GM12878 (cell line): ENCODE measurements at regions not wholly inside any gene's neighbourhood (a gene's known extent, or its start where the extent isn't known, plus 50 kb on each side); places are given as distances from the start of the nearest gene placed in this dataset.

Source experiments
- ATAC-seq: fragments of 200-7000 bp; cut with Tn5 transposase; 3 replicates; pipeline ENCODE4 v1.9.1; 2020; ENCODE audit warnings: mild to moderate bottlenecking, moderate library complexity
- BruUV-seq: library from RNA; stranded (reverse); fragments of 400-500 nt; replicated peaks from 2 replicates; lab custom pipeline; 2021; lab: Mats Ljungman, UMichigan
- CTCF ChIA-PET: fragments of 300-600 bp; sonication (Branson Sonifier 250); formaldehyde crosslinking; extraction: SDS; loops from one replicate; lab custom pipeline; 2021; ENCODE audit warnings: inconsistent platforms; lab: Yijun Ruan, JAX
- POLR2A ChIA-PET: fragments of 350-600 bp; formaldehyde crosslinking; extraction: SDS; loops from one replicate; lab custom pipeline; 2021; ENCODE audit warnings: inconsistent platforms; lab: Charles Lee
- RAD21 ChIA-PET: fragments of 300-600 bp; sonication (Branson Sonifier 250); formaldehyde crosslinking; loops from one replicate; lab custom pipeline; 2023; ENCODE audit warnings: antibody characterized with exemption; ENCODE audit not compliant: unreplicated experiment; lab: Charles Lee
- SMC1A ChIA-PET: fragments of 300-600 bp; sonication (Branson Sonifier 250); formaldehyde crosslinking; loops from one replicate; lab custom pipeline; 2023; ENCODE audit not compliant: unreplicated experiment, uncharacterized antibody; lab: Charles Lee
- DNase-seq: peaks from one replicate; pipeline ENCODE4 v3.0.0-alpha.2; 2011; ENCODE audit warnings: low read depth, low spot score
- FAIRE-seq: peaks from 3 replicates; lab custom pipeline; 2011; peaks lifted over from hg19 to GRCh38; lab: Jason Lieb, UNC
- H2AFZ ChIP-seq: 2 replicates; pipeline ENCODE4 v1.6.0; 2011; ENCODE audit warnings: low read depth, low read length, control low read depth; ENCODE audit not compliant: control insufficient read depth
- H3K27ac ChIP-seq: 2 replicates; pipeline ENCODE4 v1.5.1; 2011; ENCODE audit warnings: control low read depth; ENCODE audit not compliant: control insufficient read depth, insufficient read depth
- H3K27me3 ChIP-seq, 2 experiments: replicated peaks in 1 of 2; 2 replicates each; pipeline versions ENCODE4 v1.6.0 to v1.6.1; 2011; ENCODE audit warnings: low read length in 1 of 2; ENCODE audit not compliant: control insufficient read depth in 2 of 2, insufficient read depth in 2 of 2
- H3K36me3 ChIP-seq, 2 experiments: 2 replicates each; pipeline ENCODE4 v1.5.1; 2011; ENCODE audit warnings: low read length in 1 of 2; ENCODE audit not compliant: control insufficient read depth in 2 of 2, insufficient read depth in 2 of 2
- H3K4me1 ChIP-seq: 2 replicates; pipeline ENCODE4 v1.6.1; 2011; ENCODE audit warnings: mild to moderate bottlenecking, low read length, moderate library complexity, mixed read lengths; ENCODE audit not compliant: control insufficient read depth, insufficient read depth
- H3K4me2 ChIP-seq: 2 replicates; pipeline ENCODE4 v1.6.0; 2011; ENCODE audit warnings: control low read depth; ENCODE audit not compliant: control insufficient read depth, insufficient read depth
- H3K4me3 ChIP-seq: fragments of 200-600 bp; sonication (generic); 2 replicates; pipeline ENCODE4 v1.5.1; 2016
- H3K79me2 ChIP-seq: 2 replicates; pipeline ENCODE4 v1.6.0; 2011; ENCODE audit warnings: low read length; ENCODE audit not compliant: control insufficient read depth, insufficient read depth
- H3K9ac ChIP-seq: 2 replicates; pipeline ENCODE4 v1.8.0; 2011; ENCODE audit warnings: low read length, control low read depth, mixed read lengths; ENCODE audit not compliant: control insufficient read depth, insufficient read depth
- H3K9me3 ChIP-seq: replicated peaks from 3 replicates; pipeline ENCODE4 v1.5.1; 2011; ENCODE audit warnings: mild to moderate bottlenecking, low read length; ENCODE audit not compliant: control insufficient read depth, insufficient read depth
- H4K20me1 ChIP-seq: 2 replicates; pipeline ENCODE4 v1.6.0; 2011; ENCODE audit not compliant: control insufficient read depth, insufficient read depth
- CHD1 ChIP-seq: IDR thresholded peaks from 2 replicates; pipeline ENCODE4 v1.6.1; 2012; ENCODE audit warnings: low read depth, low read length, improper control_type of control experiment
- CTCF ChIP-seq, 3 experiments: IDR thresholded peaks in 2 of 3; conservative IDR thresholded peaks in 1 of 3; 2 replicates each; pipeline ENCODE4 v1.5.1; 2011; ENCODE audit warnings: low read depth in 3 of 3, low read length in 3 of 3, mild to moderate bottlenecking in 3 of 3, control low read depth in 2 of 3, moderate library complexity in 2 of 3, inconsistent platforms in 1 of 3, mixed read lengths in 1 of 3; ENCODE audit not compliant: control insufficient read depth in 2 of 3, insufficient read depth in 1 of 3; ENCODE audit errors: extremely low read depth in 1 of 3
- DPF2 ChIP-seq: fragments of 450-650 bp; IDR thresholded peaks from 2 replicates; pipeline ENCODE4 v1.6.1; 2017; ENCODE audit warnings: mild to moderate bottlenecking
- JUND ChIP-seq: IDR thresholded peaks from 2 replicates; pipeline ENCODE4 v1.6.1; 2012; ENCODE audit warnings: low read depth, mild to moderate bottlenecking, low read length, improper control_type of control experiment, moderate library complexity
- POLR2A ChIP-seq: IDR thresholded peaks from 2 replicates; pipeline ENCODE4 v1.6.1; 2011; ENCODE audit warnings: low read depth, mild to moderate bottlenecking, low read length
- RELA ChIP-seq: fragments of 450-650 bp; IDR thresholded peaks from 2 replicates; pipeline ENCODE4 v1.8.0; 2014; ENCODE audit warnings: borderline replicate concordance; ENCODE audit not compliant: partially characterized antibody
- SREBF1 ChIP-seq: IDR thresholded peaks from 2 replicates; pipeline ENCODE4 v1.6.1; 2012; ENCODE audit warnings: mild to moderate bottlenecking, low read length
- TARDBP ChIP-seq: IDR thresholded peaks from 2 replicates; pipeline ENCODE4 v1.6.1; 2016; ENCODE audit warnings: borderline replicate concordance
- TCF12 ChIP-seq: IDR thresholded peaks from 2 replicates; pipeline ENCODE4 v1.6.1; 2011; ENCODE audit warnings: low read depth, mild to moderate bottlenecking, low read length
- ZNF622 ChIP-seq: fragments of 450-650 bp; IDR thresholded peaks from 2 replicates; pipeline ENCODE4 v1.6.1; 2017; ENCODE audit warnings: mild to moderate bottlenecking, inconsistent platforms
- in situ Hi-C: fragments of 300-500 bp; cut with MboI; formaldehyde crosslinking; loops from 9 replicates; pipeline ENCODE4 v1.14.3; 2018; ENCODE audit warnings: mixed read lengths
- intact Hi-C: fragments of 100-400 bp; cut with micrococcal nuclease; formaldehyde crosslinking; loops from one replicate; pipeline ENCODE4 v1.14.2; 2022; ENCODE audit not compliant: unreplicated experiment
- TF ChIP-seq, protein P1 (sequence below): fragments of 450-650 bp; IDR thresholded peaks from 2 replicates; pipeline ENCODE4 v1.6.1; 2017; ENCODE audit warnings: mild to moderate bottlenecking, moderate library complexity
- TF ChIP-seq, protein P2 (sequence below): IDR thresholded peaks from 2 replicates; pipeline ENCODE4 v1.6.1; 2012; ENCODE audit warnings: mild to moderate bottlenecking, low read depth, low read length
- TF ChIP-seq, protein P3 (sequence below): IDR thresholded peaks from 2 replicates; pipeline ENCODE4 v1.6.1; 2012; ENCODE audit warnings: low read depth, low read length, improper control_type of control experiment

DNA sequence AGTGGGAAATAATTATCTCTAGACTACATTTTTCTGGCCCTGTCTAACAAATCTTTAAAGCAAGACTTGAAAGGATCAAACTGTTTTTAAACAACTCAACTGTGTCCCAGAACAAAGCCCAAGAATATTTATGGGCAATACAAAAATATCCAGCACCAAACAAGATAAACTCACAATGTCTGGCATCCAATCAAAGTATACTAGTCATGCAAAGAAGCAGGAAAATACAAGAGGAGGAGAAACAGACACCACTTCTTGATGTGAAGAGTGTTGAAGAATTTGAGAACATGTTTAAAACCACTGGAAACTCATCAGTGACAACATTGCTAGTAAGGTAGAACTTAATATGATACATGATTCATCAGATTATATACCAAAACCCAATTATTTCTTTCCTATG, 66.1 kb upstream of the CDC42EP3 start:
- Histone ChIP-seq H3K4me1 (no peaks in the 10 kb centered on the region), H4K20me1 (no peaks in the 10 kb centered on the region), H3K36me3 (no peaks in the 10 kb centered on the region), H3K9me3 (no peaks in the 10 kb centered on the region), H3K27ac (no peak overlapping the region), H3K9ac (no peak overlapping the region), H3K27me3 (no peaks in the 10 kb centered on the region)
- no peak for DNase-seq
- TF ChIP-seq, protein P1, sequence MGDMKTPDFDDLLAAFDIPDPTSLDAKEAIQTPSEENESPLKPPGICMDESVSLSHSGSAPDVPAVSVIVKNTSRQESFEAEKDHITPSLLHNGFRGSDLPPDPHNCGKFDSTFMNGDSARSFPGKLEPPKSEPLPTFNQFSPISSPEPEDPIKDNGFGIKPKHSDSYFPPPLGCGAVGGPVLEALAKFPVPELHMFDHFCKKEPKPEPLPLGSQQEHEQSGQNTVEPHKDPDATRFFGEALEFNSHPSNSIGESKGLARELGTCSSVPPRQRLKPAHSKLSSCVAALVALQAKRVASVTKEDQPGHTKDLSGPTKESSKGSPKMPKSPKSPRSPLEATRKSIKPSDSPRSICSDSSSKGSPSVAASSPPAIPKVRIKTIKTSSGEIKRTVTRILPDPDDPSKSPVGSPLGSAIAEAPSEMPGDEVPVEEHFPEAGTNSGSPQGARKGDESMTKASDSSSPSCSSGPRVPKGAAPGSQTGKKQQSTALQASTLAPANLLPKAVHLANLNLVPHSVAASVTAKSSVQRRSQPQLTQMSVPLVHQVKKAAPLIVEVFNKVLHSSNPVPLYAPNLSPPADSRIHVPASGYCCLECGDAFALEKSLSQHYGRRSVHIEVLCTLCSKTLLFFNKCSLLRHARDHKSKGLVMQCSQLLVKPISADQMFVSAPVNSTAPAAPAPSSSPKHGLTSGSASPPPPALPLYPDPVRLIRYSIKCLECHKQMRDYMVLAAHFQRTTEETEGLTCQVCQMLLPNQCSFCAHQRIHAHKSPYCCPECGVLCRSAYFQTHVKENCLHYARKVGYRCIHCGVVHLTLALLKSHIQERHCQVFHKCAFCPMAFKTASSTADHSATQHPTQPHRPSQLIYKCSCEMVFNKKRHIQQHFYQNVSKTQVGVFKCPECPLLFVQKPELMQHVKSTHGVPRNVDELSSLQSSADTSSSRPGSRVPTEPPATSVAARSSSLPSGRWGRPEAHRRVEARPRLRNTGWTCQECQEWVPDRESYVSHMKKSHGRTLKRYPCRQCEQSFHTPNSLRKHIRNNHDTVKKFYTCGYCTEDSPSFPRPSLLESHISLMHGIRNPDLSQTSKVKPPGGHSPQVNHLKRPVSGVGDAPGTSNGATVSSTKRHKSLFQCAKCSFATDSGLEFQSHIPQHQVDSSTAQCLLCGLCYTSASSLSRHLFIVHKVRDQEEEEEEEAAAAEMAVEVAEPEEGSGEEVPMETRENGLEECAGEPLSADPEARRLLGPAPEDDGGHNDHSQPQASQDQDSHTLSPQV: no peak
- TF ChIP-seq SREBF1: no peak
- TF ChIP-seq, protein P2, sequence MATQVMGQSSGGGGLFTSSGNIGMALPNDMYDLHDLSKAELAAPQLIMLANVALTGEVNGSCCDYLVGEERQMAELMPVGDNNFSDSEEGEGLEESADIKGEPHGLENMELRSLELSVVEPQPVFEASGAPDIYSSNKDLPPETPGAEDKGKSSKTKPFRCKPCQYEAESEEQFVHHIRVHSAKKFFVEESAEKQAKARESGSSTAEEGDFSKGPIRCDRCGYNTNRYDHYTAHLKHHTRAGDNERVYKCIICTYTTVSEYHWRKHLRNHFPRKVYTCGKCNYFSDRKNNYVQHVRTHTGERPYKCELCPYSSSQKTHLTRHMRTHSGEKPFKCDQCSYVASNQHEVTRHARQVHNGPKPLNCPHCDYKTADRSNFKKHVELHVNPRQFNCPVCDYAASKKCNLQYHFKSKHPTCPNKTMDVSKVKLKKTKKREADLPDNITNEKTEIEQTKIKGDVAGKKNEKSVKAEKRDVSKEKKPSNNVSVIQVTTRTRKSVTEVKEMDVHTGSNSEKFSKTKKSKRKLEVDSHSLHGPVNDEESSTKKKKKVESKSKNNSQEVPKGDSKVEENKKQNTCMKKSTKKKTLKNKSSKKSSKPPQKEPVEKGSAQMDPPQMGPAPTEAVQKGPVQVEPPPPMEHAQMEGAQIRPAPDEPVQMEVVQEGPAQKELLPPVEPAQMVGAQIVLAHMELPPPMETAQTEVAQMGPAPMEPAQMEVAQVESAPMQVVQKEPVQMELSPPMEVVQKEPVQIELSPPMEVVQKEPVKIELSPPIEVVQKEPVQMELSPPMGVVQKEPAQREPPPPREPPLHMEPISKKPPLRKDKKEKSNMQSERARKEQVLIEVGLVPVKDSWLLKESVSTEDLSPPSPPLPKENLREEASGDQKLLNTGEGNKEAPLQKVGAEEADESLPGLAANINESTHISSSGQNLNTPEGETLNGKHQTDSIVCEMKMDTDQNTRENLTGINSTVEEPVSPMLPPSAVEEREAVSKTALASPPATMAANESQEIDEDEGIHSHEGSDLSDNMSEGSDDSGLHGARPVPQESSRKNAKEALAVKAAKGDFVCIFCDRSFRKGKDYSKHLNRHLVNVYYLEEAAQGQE: no peak
- TF ChIP-seq CHD1: no peak
- no peak for TF ChIP-seq CTCF (IDR thresholded peaks at IDR 0.05 in 2 of 3, conservative IDR thresholded peaks at IDR 0.05 in 1 of 3; ENCODE audit: control insufficient read depth in 2 of 3, extremely low read depth in 1 of 3, insufficient read depth in 1 of 3, low read depth in 3 of 3, low read length in 3 of 3)
- TF ChIP-seq TARDBP: no peak
- no peak for TF ChIP-seq ZNF622
- TF ChIP-seq RELA: no peak
- TF ChIP-seq, protein P3, sequence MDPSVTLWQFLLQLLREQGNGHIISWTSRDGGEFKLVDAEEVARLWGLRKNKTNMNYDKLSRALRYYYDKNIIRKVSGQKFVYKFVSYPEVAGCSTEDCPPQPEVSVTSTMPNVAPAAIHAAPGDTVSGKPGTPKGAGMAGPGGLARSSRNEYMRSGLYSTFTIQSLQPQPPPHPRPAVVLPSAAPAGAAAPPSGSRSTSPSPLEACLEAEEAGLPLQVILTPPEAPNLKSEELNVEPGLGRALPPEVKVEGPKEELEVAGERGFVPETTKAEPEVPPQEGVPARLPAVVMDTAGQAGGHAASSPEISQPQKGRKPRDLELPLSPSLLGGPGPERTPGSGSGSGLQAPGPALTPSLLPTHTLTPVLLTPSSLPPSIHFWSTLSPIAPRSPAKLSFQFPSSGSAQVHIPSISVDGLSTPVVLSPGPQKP: no peak
- TF ChIP-seq DPF2: no peak
- no peak for TF ChIP-seq POLR2A
- TF ChIP-seq JUND: no peak
- no peak for TF ChIP-seq TCF12
- TF ChIP-seq, all 136 proteins: peak for 0
- POLR2A ChIA-PET: no interaction called here
- ATAC-seq (no peak), FAIRE-seq (no peak)
- BruUV-seq: no TSS peak
- in situ Hi-C loops: no loop called here
- RAD21 ChIA-PET: no interaction called here
- H2AFZ ChIP-seq: no peak overlapping the region
- intact Hi-C loops: no loop called here
- no peak overlapping the region for H3K4me2 ChIP-seq
- H3K79me2 ChIP-seq: no peaks in the 10 kb centered on the region
- SMC1A ChIA-PET: no interaction called here
- H3K4me3 ChIP-seq: no peak overlapping the region
- CTCF ChIA-PET: interaction anchor here (1.0 kb wide), 1 partner anchor 8 kb away, joined by 4 read pairs; no protein-coding TSS in a partner anchor
